GOT3 (cell line): ENCODE measurements at regions not wholly inside any gene's neighbourhood (a gene's known extent, or its start where the extent isn't known, plus 50 kb on each side); places are given as distances from the start of the nearest gene placed in this dataset.

Source experiments
- DNase-seq: peaks from one replicate; lab custom pipeline; 2025; ENCODE audit warnings: mixed read lengths; lab: John Stamatoyannopoulos, UW

GRCh38 chr16:73813527-73813926 is 483.1 kb upstream of the PSMD7 start:
- DNase-seq = no peak

- no peak for DNase-seq
Measured at GRCh38 chr16:73804456-73804855, 492.2 kb upstream of the PSMD7 start.

GRCh38 chr16:73798471-73798870 is 498.1 kb upstream of the PSMD7 start:
- no peak for DNase-seq

- DNase-seq = no peak
Measured at GRCh38 chr16:73797115-73797514, 499.5 kb upstream of the PSMD7 start.

GRCh38 chr16:73796241-73796640 is 500.4 kb upstream of the PSMD7 start:
- no peak for DNase-seq

GRCh38 chr16:73794994-73795393 is 501.6 kb upstream of the PSMD7 start:
- DNase-seq = no peak

GRCh38 chr16:73793871-73794437 is 502.7 kb upstream of the PSMD7 start:
- DNase-seq = no peak

GRCh38 chr16:73793260-73793659 is 503.4 kb upstream of the PSMD7 start:
- DNase-seq = no peak

GRCh38 chr16:73792199-73793020 is 504.2 kb upstream of the PSMD7 start:
- no peak for DNase-seq

GRCh38 chr16:73781297-73781696 is 515.3 kb upstream of the PSMD7 start:
- DNase-seq = no peak

- DNase-seq = no peak
Measured at GRCh38 chr16:73778887-73779286, 517.7 kb upstream of the PSMD7 start.

GRCh38 chr16:73775841-73776388 is 520.7 kb upstream of the PSMD7 start:
- no peak for DNase-seq

- no peak for DNase-seq
Measured at GRCh38 chr16:73771196-73772064, 525.2 kb upstream of the PSMD7 start.

GRCh38 chr16:73768786-73769203 is 527.8 kb upstream of the PSMD7 start:
- DNase-seq = no peak

GRCh38 chr16:73764321-73764720 is 532.3 kb upstream of the PSMD7 start:
- no peak for DNase-seq

- no peak for DNase-seq
Measured at GRCh38 chr16:73756289-73757178, 540.1 kb upstream of the PSMD7 start.

- DNase-seq = no peak
Measured at GRCh38 chr16:73753931-73754330, 542.7 kb upstream of the PSMD7 start.

- no peak for DNase-seq
Measured at GRCh38 chr16:73750639-73751038, 546.0 kb upstream of the PSMD7 start.

- no peak for DNase-seq
Measured at GRCh38 chr16:73747328-73747727, 549.3 kb upstream of the PSMD7 start.

GRCh38 chr16:73746554-73746953 is 550.1 kb upstream of the PSMD7 start:
- DNase-seq = no peak
